HG03521 (cell line): ENCODE measurements at regions not wholly inside any gene's neighbourhood (a gene's known extent, or its start where the extent isn't known, plus 50 kb on each side); places are given as distances from the start of the nearest gene placed in this dataset.
"Not testable (repeated sequence)": the region's sequence is repeated elsewhere in the genome, so short reads cannot be mapped to it uniquely, and the experiment has no call there.

ENCODE experiments used
- ATAC-seq: cut with Tn5 transposase; IDR thresholded peaks from one replicate; pipeline ENCODE4 v1.9.1; 2021; ENCODE audit warnings: mild to moderate bottlenecking, moderate library complexity; ENCODE audit not compliant: unreplicated experiment

- ATAC-seq, result no peak
Measured at GRCh38 chr18:30245766-30246455, 796.6 kb downstream of the DSC3 start.

GRCh38 chr18:30234755-30235154 lies 807.8 kb downstream of the DSC3 start:
- ATAC-seq, result no peak

DNA sequence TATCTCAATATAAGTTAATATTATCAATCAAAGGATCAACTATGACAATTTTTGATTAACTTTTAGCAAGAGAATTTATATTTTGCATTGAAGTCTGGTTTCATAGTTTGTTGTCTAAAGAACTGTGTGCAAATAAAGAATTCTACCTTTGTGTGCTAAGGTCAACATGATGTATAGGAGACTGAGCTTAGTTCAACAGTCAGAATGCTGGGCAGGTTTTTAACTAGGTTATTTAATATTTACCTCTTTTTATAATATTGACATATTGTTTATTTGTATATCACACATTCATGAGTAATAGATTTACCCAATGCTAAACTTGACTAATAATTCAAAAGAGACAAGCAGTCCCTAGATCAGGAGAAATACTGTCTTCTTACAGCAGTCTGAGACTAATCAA lies 831.4 kb downstream of the DSC3 start:
- ATAC-seq, result no peak

DNA sequence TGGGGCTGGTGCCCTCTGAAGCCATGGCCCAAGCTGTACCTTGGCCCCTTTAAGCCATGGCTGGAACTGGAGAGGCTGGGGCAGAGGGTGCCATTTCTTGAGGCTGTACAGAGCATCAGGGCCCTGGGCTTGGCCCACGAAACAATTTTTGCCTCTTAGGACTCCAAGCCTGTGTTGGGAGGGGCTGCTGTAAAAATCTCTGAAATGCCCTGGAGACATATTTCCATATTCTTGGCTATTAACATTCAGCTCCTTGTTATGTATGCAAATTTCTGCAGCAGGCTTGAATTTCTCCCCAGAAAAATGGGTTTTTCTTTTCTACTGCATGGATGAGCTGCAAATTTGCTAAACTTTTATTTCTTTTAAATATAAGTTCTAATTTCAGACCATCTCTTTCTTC lies 834.0 kb downstream of the DSC3 start:
- no peak for ATAC-seq

GRCh38 chr18:30192216-30192615 lies 850.3 kb downstream of the DSC3 start:
- ATAC-seq, result no peak

DNA sequence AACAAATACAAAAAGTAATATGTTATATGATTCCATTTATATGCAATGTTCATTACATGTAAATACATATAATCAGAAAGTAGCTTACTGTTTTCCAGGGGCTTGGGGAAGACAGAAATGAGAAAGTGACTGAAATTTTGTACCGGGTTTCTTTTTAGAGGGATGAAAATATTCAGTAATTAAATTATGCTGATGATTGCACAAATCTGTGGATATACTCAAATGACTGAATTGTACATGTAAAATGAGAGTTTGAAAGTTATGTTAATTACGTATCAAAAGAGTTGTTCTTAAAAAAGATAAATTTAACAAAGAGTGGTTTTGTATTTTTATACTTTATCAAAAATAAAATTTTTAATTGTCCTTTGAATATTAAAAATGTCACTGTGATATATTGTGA lies 856.3 kb downstream of the DSC3 start:
- no peak for ATAC-seq

GRCh38 chr18:30177056-30177455 lies 865.5 kb downstream of the DSC3 start:
- no peak for ATAC-seq

GRCh38 chr18:30175621-30176225 lies 866.8 kb downstream of the DSC3 start:
- no peak for ATAC-seq

GRCh38 chr18:30175061-30175574 lies 867.4 kb downstream of the DSC3 start:
- no peak for ATAC-seq

GRCh38 chr18:30163573-30163972 lies 879.0 kb downstream of the DSC3 start:
- ATAC-seq, result no peak

GRCh38 chr18:30160124-30160523 lies 882.4 kb downstream of the DSC3 start:
- no peak for ATAC-seq

- ATAC-seq, result no peak
Measured at GRCh38 chr18:30150586-30151250, 891.8 kb downstream of the DSC3 start.

DNA sequence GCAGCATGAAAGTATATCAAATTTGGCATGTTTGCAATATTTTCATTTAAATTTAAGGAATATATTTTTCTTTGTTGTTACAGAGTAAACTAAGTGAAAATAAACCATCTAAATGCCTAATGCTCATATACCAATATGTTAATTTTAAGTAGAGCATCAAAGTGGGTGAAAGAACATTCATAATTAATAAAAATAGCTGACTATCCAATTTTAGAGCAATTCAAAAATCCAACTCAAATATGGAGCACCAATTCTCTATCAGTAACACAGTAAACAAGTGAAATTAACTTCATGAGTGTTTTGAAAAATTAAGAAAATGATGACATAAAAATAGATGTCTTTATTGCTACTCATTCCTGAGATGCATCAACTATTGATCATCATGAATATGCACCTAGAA lies 893.0 kb downstream of the DSC3 start:
- no peak for ATAC-seq

GRCh38 chr18:30142870-30143269 lies 899.7 kb downstream of the DSC3 start:
- no peak for ATAC-seq

DNA sequence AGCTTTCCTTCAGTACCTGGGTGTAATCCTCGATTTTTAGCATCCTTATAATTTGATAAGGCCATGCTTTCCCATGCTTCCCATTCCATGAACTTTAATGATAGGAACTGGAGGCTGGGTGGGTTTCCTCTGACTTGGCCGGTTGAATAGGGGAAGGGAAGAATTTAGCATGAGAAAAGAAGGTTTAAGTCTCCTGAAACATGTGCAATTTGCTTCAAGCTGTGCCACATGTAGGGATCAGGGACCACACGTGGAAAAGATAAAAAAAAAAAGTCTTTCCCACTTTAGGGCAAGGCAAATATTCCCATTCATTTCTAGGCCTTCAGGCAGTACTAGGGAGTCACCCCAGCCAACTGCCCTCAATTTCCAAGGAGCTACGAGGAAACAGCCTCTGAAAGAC lies 900.3 kb downstream of the DSC3 start:
- ATAC-seq, result no peak

GRCh38 chr18:30141506-30141905 lies 901.0 kb downstream of the DSC3 start:
- not testable (repeated sequence) for ATAC-seq

GRCh38 chr18:30139631-30140287 lies 902.8 kb downstream of the DSC3 start:
- ATAC-seq, result no peak

DNA sequence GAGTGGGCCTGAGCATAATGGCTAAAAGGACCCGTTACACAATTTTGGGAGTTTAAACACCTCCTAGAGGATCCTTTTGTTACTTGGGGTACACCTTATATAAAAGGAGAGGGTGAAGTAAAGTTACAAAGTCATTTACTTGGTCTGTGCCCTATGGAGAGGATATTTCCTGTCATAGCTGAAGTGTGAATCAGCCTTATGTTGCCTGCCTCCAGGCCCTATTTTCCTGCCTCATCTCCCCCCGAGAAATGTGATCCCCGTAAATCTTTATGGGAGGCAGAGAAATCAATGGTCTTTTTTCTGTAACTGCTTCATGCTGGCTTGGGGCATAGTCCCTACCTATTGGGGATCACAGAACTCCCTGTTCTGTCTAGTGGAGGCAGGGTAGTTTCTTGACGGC lies 906.6 kb downstream of the DSC3 start:
- no peak for ATAC-seq

- no peak for ATAC-seq
Measured at GRCh38 chr18:30134020-30134419, 908.5 kb downstream of the DSC3 start.

- no peak for ATAC-seq
Measured at GRCh38 chr18:30132959-30133358, 909.6 kb downstream of the DSC3 start.

GRCh38 chr18:30121397-30121796 lies 921.1 kb downstream of the DSC3 start:
- no peak for ATAC-seq

GRCh38 chr18:30113454-30113853 lies 929.1 kb downstream of the DSC3 start:
- no peak for ATAC-seq
